DOHH2 (cell line): ENCODE measurements at regions not wholly inside any gene's neighbourhood (a gene's known extent, or its start where the extent isn't known, plus 50 kb on each side); places are given as distances from the start of the nearest gene placed in this dataset.
A peak's percentile ranks its signal among the peaks of the same experiment; 100 is the strongest.

Experiments
- H3F3A ChIP-seq: fragments of 200-600 bp; sonication (generic), shearing (Covaris generic); 2 replicates; pipeline ENCODE4 v1.6.0; 2016; ENCODE audit warnings: antibody characterized with exemption, mild to moderate bottlenecking; ENCODE audit not compliant: control insufficient read depth, insufficient read depth
- H3K27ac ChIP-seq: fragments of 200-600 bp; sonication (generic); 2 replicates; pipeline ENCODE4 v1.5.1; 2014; ENCODE audit warnings: low read depth, mild to moderate bottlenecking, low read length, moderate library complexity
- H3K27me3 ChIP-seq: fragments of 200-600 bp; sonication (generic); 2 replicates; pipeline ENCODE4 v1.6.1; 2014; ENCODE audit warnings: mild to moderate bottlenecking, low read length, mixed read lengths; ENCODE audit not compliant: control insufficient read depth
- H3K36me3 ChIP-seq: fragments of 200-600 bp; sonication (generic); 2 replicates; pipeline ENCODE4 v1.6.1; 2014; ENCODE audit warnings: mild to moderate bottlenecking, low read length, moderate library complexity, mixed read lengths; ENCODE audit not compliant: control insufficient read depth
- H3K4me1 ChIP-seq: fragments of 200-600 bp; sonication (generic); 2 replicates; pipeline ENCODE4 v1.6.1; 2014; ENCODE audit warnings: mild to moderate bottlenecking, low read length, mixed read lengths; ENCODE audit not compliant: control insufficient read depth
- H3K4me2 ChIP-seq: fragments of 200-600 bp; sonication (generic); 2 replicates; pipeline ENCODE4 v1.6.0; 2014; ENCODE audit warnings: mild to moderate bottlenecking, low read length, moderate library complexity
- H3K4me3 ChIP-seq: fragments of 200-600 bp; sonication (generic); 2 replicates; pipeline ENCODE4 v1.5.1; 2014; ENCODE audit warnings: mild to moderate bottlenecking, low read length, mixed read lengths
- H3K79me2 ChIP-seq: fragments of 200-600 bp; sonication (generic); 2 replicates; pipeline ENCODE4 v1.6.1; 2014; ENCODE audit warnings: mild to moderate bottlenecking, low read length, mixed read lengths; ENCODE audit not compliant: control insufficient read depth
- H3K9me2 ChIP-seq: fragments of 200-600 bp; sonication (generic); replicated peaks from 2 replicates; pipeline ENCODE4 v1.6.1; 2014; ENCODE audit warnings: mild to moderate bottlenecking, low read length, mixed read lengths; ENCODE audit not compliant: control insufficient read depth
- H3K9me3 ChIP-seq: fragments of 200-600 bp; sonication (generic); 2 replicates; pipeline ENCODE4 v1.6.1; 2014; ENCODE audit warnings: antibody characterized with exemption, low read length, mixed read lengths; ENCODE audit not compliant: control insufficient read depth, insufficient read depth
- H4K20me1 ChIP-seq: fragments of 200-600 bp; sonication (generic); 2 replicates; pipeline ENCODE4 v1.6.0; 2014; ENCODE audit warnings: low read depth, mild to moderate bottlenecking, antibody characterized with exemption, low read length, moderate library complexity; ENCODE audit not compliant: control insufficient read depth, insufficient read depth
- CTCF ChIP-seq: fragments of 200-600 bp; sonication (generic); IDR thresholded peaks from one replicate; pipeline ENCODE4 v1.5.1; 2014; ENCODE audit warnings: antibody characterized with exemption, mild to moderate bottlenecking, low read depth, low read length; ENCODE audit not compliant: poor library complexity, severe bottlenecking
- EZH2phosphoT487 ChIP-seq: fragments of 200-600 bp; sonication (generic); IDR thresholded peaks from 2 replicates; pipeline ENCODE4 v1.6.1; 2017; ENCODE audit warnings: borderline replicate concordance, mild to moderate bottlenecking, antibody characterized with exemption, low read length, moderate library complexity, mixed read lengths

GRCh38 chr6:28606424-28607391, 81.0 kb downstream of the GPX5 start:
- peak overlapping the region; percentile 81 for H3K4me2 ChIP-seq
- no peaks in the 10 kb centered on the region for H3K9me3 ChIP-seq
- H3K36me3 ChIP-seq: no peaks in the 10 kb centered on the region
- H3K27me3 ChIP-seq: peaks cover 8% of the 10 kb centered on the region; the same call in 1 of the 2 replicates
- no peaks in the 10 kb centered on the region for H3F3A ChIP-seq
- H3K9me2 ChIP-seq: no peaks in the 10 kb centered on the region
- H3K4me3 ChIP-seq: peak overlapping the region; percentile 70
- H3K4me1 ChIP-seq: peaks cover 15% of the 10 kb centered on the region
- H4K20me1 ChIP-seq: no peaks in the 10 kb centered on the region
- no peaks in the 10 kb centered on the region for H3K79me2 ChIP-seq
- H3K27ac ChIP-seq: no peak overlapping the region
- TF ChIP-seq CTCF: peak; percentile 44
- TF ChIP-seq EZH2phosphoT487: no peak; the same call in 1 of the 2 replicates

DNA sequence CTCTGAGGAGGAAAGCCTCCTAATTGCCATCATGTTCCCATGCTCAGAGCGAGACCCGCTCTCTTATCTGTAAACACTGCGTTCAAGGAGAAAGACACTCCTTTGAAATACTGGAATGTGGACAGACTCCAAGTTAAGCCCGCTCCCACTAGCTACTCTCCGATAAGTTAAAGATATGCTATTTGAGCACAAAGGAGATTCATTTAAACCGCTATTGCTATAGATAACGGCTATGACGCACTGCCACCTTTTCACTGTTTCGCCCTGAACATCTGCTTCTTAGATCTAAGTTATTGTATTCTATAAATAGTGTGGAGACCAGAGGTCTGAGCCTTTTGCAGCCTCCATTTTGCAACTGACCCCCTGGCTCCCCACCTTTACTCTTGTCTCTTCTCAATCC, 82.3 kb downstream of the GPX5 start:
- Histone ChIP-seq H3K27me3 (peaks cover 8% of the 10 kb centered on the region; the same call in 1 of the 2 replicates), H3K4me2 (no peak overlapping the region), H3K4me1 (peaks cover 15% of the 10 kb centered on the region), H3K79me2 (no peaks in the 10 kb centered on the region), H4K20me1 (no peaks in the 10 kb centered on the region), H3K9me3 (no peaks in the 10 kb centered on the region), H3K9me2 (no peaks in the 10 kb centered on the region), H3K27ac (no peak overlapping the region), H3F3A (no peaks in the 10 kb centered on the region), H3K4me3 (no peak overlapping the region), H3K36me3 (no peaks in the 10 kb centered on the region)
- TF ChIP-seq CTCF (no peak), EZH2phosphoT487 (no peak)

DNA sequence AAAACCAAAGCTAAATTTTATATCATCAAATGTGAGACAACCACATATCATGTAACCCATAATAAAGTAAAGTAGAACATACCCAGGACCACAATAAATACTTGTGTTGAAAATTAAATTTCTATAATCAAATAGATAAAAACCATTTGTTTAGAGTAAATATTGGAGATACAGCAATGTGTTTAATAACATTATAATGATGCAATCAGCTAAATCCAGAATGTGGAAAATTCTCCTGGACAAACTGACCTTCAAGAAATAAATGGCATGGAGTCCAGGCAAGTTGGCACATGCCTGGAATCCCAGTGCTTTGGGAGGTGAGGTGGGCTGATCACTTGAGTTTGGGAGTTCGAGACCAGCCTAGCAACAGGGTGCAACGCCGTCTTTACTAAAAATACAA, 84.0 kb downstream of the GPX5 start:
- Histone ChIP-seq H3K4me1 (peaks cover 15% of the 10 kb centered on the region), H3K36me3 (no peaks in the 10 kb centered on the region), H3K27ac (no peak overlapping the region), H3K4me3 (no peak overlapping the region), H3K9me2 (no peaks in the 10 kb centered on the region), H3K9me3 (no peaks in the 10 kb centered on the region), H3F3A (no peaks in the 10 kb centered on the region), H3K79me2 (no peaks in the 10 kb centered on the region), H3K27me3 (peaks cover 8% of the 10 kb centered on the region; the same call in 1 of the 2 replicates), H4K20me1 (no peaks in the 10 kb centered on the region), H3K4me2 (no peak overlapping the region)
- TF ChIP-seq CTCF (no peak), EZH2phosphoT487 (no peak)
